HG03175 (cell line): ENCODE measurements at regions not wholly inside any gene's neighbourhood (a gene's known extent, or its start where the extent isn't known, plus 50 kb on each side); places are given as distances from the start of the nearest gene placed in this dataset.
"Not testable (repeated sequence)": the region's sequence is repeated elsewhere in the genome, so short reads cannot be mapped to it uniquely, and the experiment has no call there.

Experiments used
- ATAC-seq: cut with Tn5 transposase; IDR thresholded peaks from one replicate; pipeline ENCODE4 v1.9.1; 2021; ENCODE audit warnings: mild to moderate bottlenecking, moderate library complexity; ENCODE audit not compliant: unreplicated experiment

DNA sequence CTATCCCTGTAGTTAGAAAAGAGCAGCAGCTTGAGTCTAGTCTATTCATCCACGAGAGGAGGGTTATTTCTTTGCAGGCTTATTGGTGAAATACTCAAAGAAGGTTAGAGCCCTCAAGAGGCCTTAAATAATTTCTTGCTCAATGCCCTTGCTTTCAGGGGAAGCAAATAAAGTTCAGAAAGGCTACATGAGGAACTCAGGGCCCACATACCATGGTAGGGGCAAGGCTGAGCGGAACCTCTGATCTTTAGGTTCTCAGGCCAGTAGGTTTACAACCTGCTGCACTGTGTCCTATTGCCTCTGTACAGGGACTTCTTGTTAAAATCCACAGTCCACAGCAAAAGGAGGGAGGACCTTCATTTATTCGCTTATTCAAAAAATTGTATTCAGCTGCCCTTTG lies 101.7 kb downstream of the ADAMTS15 start:
- no peak for ATAC-seq

DNA sequence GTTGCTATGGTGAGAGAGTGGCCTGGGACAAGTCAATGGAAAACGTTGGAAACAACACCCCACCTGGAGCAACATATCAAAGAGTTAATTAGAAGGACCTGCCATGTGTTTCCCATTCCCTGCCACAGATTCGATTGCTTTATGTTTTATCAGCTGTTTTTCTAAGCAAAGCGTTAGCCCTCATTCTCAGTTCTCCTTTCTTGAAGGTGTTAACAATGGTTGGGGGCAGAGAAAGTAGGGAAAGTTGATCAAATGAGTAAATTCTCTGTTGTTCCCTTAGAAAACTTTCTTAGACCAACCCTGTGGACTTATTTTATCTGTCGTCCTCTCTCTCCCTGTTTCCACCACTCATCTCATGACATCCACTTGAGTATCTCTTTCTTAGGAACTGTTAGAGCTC lies 102.5 kb downstream of the ADAMTS15 start:
- no peak for ATAC-seq

DNA sequence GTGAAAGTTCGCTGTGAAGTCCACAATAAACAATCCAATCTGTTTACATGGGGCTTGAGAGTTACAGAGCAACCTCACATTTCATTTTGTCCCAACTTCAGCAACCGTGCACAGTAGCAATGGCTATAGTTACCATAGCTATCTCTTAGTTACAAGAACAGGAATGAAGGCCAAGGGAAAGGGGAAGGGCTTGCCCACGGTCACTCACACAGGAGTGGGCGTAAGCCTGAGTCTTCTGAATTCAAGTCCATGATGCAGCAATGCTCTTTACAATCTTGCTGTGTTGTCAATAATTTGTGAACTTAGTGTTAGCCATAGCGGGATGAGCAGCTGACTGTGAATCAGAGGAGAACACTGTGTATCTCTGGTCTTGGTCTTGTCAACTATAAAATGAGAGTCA lies 102.9 kb downstream of the ADAMTS15 start:
- ATAC-seq: no peak

DNA sequence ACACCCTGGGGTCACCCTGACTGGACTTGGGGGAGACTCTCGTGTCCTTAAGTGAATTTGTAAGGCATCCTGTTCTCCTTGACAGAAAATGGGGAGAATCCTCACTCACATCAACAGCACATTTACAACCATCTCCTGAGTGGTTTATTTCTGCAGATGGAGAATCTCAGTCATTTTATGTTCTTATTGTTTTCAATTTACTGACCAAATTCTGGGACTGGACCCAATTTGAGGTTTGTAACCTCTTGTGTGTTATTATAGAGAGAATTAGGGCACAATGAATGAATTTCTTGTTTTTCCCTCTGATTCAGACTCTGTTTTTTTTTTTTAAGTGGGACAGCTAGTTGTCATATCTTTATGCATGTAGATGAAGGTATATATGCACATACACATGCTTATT lies 104.9 kb downstream of the ADAMTS15 start:
- ATAC-seq: no peak

DNA sequence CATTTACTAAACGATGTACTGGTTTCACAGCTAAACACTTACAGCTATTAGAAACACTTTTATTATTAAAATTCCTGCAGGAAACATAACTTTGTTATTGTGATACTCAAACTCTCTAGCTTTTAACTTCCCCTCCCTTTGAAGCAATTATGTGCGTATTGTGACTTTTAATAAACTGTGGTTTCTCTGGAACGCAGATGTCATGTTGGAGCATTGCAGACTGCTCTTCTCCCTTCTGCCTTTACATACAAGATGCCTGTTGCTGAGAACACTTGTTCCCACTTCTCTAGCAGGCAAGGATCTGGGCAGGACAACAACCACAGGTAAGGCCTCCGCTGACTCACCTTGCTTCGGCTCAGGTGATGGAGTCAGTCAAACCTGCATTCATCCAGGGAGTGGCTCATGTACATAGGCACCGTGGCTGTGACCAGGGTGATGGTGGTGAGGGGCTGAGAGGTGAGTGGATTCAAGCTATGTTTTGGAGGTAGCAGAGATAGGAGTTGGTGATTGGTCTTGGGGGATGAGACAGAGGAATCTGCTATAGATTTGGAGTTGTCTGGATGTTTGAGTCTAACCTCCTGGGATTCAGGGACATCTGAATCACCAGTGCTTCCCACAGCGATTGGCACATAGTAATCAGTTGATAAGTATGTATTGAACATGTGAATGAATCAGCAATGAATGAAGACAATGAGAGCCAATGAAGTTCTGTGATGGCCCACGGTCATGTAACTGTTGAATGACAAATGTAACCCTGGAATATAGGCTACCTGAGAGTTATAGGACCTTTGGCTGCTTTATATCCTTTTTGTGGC lies 106.0 kb downstream of the ADAMTS15 start:
- ATAC-seq: no peak

DNA sequence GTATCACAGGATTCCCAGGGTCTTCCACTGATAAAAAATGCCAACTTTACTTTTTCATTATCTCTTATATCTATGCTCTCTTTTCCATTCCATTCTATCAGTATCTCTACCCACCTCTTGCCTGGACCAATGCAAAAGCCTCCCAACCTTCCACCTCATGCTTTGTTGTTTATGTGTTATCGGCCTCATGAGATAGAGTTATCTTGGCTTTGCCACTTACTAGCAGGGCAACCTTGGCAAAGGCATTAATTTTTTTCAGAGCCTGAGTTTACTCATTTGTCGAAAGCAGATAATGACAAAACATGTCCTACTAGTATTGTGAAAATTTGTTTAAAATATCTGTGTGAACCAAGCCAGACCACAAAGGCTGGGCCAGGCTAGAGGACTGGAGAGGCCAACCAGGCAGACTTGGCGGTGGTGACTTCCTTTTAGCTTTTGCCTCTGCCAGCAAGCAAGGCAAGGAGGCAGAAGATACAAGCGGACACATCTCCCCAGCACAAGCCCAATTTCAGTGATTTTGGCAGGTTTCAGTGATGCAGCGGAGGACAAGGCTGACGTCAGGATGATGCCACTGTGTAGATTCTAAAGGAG lies 106.9 kb downstream of the ADAMTS15 start:
- ATAC-seq: no peak

DNA sequence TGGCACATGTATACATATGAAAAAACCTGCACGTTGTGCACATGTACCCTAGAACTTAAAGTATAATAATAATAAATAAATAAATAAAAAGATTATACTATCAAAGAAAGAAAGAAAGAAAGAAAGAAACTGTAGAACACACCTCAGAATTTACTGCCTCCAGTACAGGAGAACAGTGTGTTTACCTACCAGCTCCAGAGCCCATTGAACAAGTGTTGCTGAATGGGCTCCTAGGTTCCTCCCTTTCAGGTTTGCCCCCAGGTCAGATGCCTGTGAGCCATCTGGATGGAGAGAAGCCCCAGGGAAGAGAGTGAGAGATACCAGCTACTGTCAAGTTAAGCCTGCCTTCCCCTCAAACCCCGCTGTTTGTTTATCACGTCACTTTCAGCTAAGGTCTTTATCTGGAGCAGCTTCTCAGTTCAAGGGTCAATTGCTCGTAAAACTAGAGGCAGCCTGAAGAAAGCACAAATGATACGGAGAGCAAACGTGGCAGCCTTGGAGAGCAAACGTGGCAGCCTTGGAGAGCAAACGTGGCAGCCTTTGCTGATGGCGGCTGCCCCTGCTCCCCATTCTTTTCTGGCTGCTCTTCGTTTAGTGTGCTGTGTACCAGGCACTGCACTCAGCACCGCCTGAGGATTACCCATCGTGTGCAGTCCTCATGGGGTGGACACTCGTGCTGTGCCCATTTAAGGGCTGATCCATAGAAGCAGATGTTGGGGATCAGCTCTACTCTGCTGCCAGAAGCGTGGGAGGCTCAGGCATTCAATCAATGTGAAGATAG lies 111.7 kb downstream of the ADAMTS15 start:
- ATAC-seq: no peak

DNA sequence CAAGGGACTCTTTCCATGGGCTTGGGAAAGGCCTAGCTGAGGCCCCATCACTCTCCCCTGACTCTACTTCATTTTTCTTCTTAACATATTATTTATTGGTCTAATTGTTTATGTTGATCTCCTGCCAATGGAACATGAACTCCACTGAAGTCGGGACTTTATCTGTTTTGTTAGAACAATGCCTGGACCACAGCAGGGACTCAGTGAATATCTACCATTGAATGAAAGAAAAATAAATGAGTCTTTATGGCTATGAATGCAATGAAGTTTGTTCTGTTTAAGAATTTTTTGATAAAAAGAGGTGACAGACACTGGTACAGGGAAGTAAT lies 112.3 kb downstream of the ADAMTS15 start:
- no peak for ATAC-seq

DNA sequence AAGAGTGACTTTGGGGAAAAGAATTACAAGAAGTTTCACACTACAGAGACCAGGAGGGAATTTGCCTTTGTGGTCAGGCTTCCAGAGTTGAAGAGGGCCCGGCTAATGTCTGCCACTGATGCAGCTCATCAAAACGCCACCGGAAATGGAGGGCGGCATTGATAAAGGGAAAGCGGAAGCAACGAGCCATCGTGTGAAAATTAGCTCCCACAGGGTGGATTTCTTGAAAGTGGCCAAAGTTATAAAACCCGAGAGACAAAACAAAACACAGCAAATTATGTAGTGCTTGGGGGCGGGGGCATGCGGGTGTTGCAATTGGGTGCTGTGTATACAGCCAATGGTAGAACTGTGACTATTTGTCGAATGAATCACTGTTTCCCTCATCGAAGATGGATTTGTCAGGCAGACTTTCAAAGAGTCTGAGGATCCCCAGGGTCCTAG lies 113.0 kb downstream of the ADAMTS15 start:
- no peak for ATAC-seq

DNA sequence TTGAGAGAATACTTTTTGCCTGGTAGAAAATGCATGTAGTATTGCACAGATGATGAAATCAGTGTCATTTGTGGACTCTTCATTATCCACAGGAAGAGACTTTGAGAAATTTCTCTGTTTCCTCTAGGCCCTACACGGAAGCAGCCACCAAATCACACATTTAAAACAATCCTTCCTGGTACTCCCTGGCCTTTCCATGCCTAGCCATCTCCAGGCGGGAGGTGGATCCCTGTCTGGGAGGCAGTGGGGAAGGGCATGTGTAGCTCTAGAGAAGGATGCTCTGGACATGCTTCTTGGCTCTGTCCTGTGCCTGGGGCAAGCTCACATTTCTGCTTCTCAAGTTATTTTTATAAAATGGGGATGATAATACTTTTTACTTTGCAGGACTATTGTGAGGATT lies 114.1 kb downstream of the ADAMTS15 start:
- no peak for ATAC-seq

DNA sequence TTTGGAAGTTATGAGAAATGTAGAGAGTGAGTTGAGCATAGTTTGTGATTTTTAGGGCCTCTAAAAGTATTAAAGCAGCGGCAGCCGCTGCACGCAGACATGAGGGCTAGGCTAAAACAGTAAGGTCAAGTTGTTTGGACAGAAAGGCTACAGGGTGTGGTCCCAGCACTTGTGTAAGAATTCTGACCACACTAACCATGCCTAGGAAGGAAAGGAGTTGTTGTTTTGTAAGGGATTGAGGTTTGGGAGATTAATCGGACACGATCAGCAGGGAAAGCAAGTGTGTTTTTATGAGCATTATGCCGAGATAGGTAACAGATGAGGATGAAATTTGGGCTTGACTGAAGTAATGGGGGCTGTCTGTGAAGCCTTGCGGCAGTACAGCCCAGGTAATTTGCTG lies 117.9 kb downstream of the ADAMTS15 start:
- ATAC-seq: not testable (repeated sequence)

DNA sequence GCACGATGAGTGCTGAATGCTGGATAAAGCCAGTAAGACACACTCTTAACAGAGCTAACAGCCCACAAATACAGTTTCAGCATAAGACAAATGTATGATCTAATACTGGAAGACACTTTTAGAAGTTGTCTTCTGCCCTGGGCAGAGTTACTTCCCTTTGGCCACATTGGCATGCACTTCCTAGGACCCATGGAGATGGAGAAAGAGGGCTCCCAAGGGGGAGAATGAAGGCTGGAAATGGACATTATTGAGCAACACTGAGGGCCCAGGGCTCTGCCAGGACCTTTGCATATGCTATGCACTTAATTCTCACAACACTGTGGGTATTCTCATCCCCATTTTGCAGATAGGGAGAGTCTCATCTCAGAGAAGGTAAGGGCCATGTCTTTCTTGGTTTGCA lies 123.1 kb downstream of the ADAMTS15 start:
- ATAC-seq: no peak

DNA sequence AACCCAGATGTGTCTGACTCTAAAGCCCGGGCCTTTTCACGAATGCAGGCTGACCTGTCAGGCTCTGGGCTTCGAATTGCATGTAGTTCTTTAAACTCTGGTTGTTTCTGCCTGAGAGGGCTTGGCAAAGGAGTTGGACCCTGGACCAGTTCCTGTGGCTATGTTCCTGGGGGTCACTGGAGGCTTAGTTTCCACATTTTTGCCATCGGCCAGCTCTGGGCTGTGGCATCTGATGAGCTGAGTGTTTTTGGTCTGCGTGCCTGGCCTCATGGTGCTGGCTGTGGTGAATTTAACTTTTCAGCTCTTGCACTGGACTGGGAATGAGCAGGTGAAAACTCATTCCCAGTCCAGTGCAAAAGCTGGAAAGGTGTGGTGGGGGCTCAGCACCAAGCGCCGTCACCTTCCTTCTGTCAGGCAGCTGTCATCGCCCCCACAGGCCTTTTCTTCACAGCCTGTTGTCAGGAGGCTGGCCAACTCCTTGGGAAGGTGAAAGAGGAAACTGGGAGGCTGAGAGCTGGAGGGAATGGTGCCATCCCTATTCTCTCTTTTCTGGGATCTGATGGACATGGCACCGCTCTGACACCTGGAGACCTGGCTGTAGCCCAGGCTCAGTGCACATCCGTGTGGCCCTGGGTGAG lies 123.6 kb downstream of the ADAMTS15 start:
- ATAC-seq: no peak

DNA sequence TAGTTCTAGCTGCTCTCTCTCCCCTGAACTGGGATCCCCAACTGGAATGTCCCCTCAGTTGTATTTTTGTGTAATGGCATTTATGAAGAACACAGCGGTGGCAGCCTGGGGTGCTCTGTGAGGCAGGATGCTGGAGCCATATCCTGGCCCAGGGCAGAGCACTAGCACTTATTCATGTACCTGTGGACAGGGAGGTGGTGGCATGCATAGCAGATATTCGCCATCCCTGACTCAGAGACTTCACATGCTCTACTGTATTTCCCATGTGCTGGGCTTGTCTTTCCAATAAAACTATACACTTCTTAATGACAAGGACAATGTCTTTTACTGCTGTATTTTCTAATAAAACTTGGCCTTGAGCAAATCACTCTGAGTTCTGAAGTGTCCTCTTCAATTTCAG lies 125.3 kb downstream of the ADAMTS15 start:
- no peak for ATAC-seq

DNA sequence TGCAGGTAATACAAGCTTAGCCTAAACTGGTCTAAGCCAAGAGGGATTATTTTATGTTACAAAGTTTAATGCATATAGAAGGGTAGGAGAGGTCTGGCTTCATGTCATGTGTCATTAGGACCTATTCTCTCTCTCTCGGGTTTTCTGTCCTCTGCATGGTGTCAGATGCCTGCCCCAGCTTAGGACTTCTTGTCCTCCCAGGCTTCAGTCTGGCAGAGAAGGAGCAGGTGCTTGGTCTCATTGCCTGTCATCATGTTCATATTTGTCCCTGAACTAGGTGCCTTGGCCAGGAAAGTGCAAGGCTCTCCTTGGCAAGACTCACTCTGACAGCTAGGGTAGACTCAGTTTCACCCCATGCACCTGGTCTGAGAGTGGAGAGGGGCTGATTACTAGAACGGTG lies 126.3 kb downstream of the ADAMTS15 start:
- ATAC-seq: no peak

DNA sequence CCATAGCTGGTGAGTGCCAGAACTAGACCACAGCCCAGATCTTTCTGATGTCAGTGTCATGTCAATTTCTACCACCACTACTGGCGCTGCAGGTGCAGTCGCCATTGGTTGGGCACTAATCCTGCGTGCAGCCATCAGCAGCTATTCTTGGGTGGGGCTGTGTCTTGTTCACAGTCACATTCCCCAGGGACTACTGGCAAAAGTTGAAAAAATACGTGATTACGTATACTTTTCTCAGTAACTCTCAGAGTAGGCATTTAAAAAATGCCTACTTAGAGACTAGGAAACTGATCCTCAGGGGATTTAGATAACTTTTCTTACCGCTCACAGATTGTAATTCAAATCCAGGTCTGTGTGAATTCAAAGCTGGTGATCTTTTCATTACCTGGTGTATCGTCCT lies 127.7 kb downstream of the ADAMTS15 start:
- ATAC-seq: no peak

DNA sequence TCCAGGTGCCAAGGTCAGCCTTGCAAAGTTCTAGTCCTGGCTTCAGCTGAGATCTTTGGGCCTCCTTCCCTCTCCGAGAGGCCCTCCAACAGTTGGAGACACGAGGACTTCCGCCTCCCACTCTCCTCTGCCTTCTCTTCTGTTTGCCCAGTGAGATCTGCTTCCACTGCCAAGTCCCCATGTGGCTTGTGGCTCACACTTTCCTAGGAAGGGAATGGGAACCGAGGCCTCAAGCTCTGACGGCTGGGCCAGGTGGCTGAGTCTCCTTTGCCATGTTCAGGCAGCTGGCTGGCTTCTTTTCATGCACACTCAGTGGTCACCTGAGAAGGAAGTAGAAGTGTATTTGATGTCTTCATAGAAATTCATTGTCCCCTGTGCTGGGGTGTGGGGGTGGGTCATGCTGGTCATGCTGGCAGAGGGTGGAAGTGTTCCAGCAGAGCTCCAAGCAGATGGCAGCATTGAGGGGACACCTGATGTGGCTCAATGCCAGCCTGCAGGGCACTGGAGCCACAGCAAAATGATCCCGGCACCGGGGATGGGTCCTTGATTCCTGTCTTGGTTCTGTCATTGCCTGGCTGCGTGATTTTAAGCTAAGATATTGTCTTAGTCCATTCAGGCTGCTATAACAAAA lies 130.4 kb downstream of the ADAMTS15 start:
- no peak for ATAC-seq

DNA sequence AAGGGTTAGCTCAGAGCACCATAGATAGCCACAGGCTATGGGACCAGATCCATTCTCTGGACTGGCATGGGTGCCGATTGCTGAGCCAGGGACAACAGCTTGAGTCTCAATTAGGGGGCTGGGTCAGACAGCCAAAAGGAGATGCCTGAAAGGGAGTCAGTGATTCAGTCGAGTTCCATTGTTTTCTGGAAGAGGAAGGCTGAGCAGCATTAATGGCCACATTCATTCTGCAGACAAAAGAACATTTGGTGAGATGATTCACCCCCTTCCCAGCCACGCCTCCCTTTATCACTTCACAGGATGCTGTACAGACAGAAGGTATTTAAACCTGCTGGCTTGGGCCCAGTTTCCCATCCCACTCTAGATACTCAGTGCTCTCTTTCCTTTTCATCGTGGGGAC lies 131.9 kb downstream of the ADAMTS15 start:
- ATAC-seq: no peak

DNA sequence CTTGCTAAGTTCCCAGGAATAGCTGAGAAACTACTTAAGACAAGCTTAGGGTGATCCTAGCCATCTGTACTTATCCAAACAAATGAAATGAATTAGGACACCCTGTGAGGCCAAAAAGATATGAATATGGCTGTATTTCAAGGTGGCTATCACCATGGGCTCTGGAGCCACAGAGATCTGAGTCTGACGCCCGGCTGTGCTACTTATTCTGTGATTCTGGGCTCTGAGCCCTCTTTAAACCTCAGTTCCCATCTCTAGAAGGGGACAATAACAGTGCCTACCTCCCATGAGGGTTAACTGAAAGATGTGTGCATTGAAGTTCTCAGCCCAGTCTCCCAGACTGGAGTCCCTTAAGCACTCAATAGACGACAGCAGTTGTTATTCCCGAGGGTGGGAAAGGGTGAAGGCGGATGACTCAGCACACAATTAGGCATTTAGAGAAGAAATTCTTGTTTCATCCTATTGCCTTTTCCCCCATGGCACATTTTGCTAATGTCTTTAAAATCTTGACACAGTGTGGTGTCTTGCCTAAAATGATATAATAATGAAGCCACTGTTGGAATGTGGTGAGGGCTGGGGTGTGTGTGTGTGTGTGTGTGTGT lies 132.5 kb downstream of the ADAMTS15 start:
- ATAC-seq: no peak

DNA sequence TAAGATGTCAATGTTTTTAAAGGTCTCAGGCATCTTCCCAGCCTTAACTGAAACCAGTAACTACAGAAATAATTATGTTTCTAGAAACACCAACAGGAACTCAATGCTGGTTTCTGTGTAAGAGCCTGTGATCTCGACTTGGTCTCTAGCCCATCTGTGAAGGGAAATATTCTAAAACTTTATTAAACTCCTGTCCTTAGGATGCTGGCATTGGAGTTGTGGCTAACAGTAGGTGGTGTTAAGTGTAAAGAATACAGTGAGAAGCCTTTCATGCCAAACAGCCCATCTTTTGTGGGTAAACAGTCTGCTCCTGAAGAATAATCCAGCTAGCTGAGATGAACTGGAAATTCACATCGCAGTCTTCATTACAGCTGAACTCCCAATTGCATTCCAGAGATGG lies 133.2 kb downstream of the ADAMTS15 start:
- no peak for ATAC-seq

DNA sequence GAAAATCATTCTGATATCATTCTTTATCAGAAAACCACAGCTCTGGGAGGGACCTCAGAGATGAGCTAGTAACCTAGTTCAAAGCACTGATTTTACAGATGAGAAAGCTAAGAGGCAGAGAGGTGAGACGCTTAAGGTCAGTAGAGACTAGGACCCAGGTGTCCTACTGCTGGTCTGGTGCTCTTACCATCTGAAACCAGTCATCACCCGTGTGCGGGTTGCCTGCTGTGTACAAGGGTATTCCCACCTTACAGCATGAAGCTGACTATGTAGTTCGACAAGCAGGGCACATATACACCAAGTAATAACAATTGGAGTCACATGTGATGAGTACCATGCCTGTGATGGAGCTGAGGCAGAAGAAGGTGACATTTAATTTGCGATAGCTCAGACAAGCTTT lies 133.7 kb downstream of the ADAMTS15 start:
- no peak for ATAC-seq
